ENCODE measurements at regions not wholly inside any gene's neighbourhood (a gene's known extent, or its start where the extent isn't known, plus 50 kb on each side); places are given as distances from the start of the nearest gene placed in this dataset.

DNA sequence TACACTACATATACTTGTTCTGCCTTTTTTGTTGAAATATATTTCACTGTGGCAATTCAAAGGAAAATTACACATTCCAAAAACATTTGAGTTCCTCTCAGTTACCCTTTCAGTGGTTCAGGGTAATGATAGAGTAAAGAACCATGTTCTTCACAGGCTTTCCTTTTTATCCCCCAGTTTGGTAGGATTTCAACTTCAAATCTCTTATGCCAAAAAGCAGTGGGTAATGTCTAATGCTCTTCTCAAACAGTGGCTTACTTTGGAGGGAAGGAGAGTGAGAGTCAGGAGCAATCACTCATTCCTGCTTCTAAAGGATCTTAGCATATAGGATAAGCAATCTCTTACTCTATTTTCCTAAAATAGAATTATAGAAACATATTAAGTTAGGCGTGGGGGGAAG, 290.6 kb downstream of the ZEB2 start:
- FAIRE-seq (no peak), DNase-seq (ENCODE audit: extremely low read depth in 1 of 4, low spot score in 3 of 4) (no peak), ATAC-seq (peak; percentile 7; the same call in 2 of the 3 replicates)
- no peak overlapping the region for H3K4me2 ChIP-seq (ENCODE audit: insufficient read depth, low read length)
- H2AFZ ChIP-seq (ENCODE audit: low read depth, low read length), result peak overlapping the region; percentile 77
- no peaks in the 10 kb centered on the region for H4K20me1 ChIP-seq (replicated peaks; ENCODE audit: control insufficient read depth, insufficient read depth, low read length)
- 18% methylated on average over 1 of the region's 1 CpG for WGBS (ENCODE audit: insufficient coverage, low coverage, missing lambda C conversion rate)
- no peak overlapping the region for H3K4me3 ChIP-seq
- H3K27me3 ChIP-seq (ENCODE audit: control insufficient read depth in 2 of 2, insufficient read depth in 2 of 2, low read length in 2 of 2), result no peaks in the 10 kb centered on the region
- H3K79me2 ChIP-seq (ENCODE audit: control insufficient read depth, insufficient read depth, low read length), result no peaks in the 10 kb centered on the region
- BruUV-seq (replicated peaks), result no TSS peak
- ChIA-PET CTCF (ENCODE audit: low intra/inter-chr PET ratio) (no interaction called here), POLR2A (no interaction called here)
- H3K9ac ChIP-seq (ENCODE audit: insufficient read depth in 1 of 2, low read depth in 2 of 2, low read length in 2 of 2), result peak overlapping the region in 1 of 2 experiments; percentile 59; a peak in 2 of 4 replicates
- peaks cover 3 to 38% of the 10 kb centered on the region in 2 experiments; a peak in 4 of 5 replicates for H3K4me1 ChIP-seq (replicated peaks in 1 of 2; ENCODE audit: control insufficient read depth in 2 of 2, insufficient read depth in 2 of 2, low read length in 2 of 2)
- H3K9me3 ChIP-seq (replicated peaks; ENCODE audit: control insufficient read depth, insufficient read depth, low read depth, low read length), result no peaks in the 10 kb centered on the region
- H3K36me3 ChIP-seq (ENCODE audit: control insufficient read depth, insufficient read depth, low read length), result no peaks in the 10 kb centered on the region
- H3K27ac ChIP-seq (ENCODE audit: extremely low read depth, low read depth, low read length), result peak overlapping the region; percentile 75
- TF ChIP-seq WHSC1 (IDR thresholded peaks at IDR 0.05; ENCODE audit: low read length), result no peak
- intact Hi-C loops (cut with micrococcal nuclease), result no loop called here
- no peaks in the 10 kb centered on the region for H3K9me1 ChIP-seq (ENCODE audit: control insufficient read depth, insufficient read depth, low read length)
- in situ Hi-C loops (cut with MboI), result no loop called here

DNA sequence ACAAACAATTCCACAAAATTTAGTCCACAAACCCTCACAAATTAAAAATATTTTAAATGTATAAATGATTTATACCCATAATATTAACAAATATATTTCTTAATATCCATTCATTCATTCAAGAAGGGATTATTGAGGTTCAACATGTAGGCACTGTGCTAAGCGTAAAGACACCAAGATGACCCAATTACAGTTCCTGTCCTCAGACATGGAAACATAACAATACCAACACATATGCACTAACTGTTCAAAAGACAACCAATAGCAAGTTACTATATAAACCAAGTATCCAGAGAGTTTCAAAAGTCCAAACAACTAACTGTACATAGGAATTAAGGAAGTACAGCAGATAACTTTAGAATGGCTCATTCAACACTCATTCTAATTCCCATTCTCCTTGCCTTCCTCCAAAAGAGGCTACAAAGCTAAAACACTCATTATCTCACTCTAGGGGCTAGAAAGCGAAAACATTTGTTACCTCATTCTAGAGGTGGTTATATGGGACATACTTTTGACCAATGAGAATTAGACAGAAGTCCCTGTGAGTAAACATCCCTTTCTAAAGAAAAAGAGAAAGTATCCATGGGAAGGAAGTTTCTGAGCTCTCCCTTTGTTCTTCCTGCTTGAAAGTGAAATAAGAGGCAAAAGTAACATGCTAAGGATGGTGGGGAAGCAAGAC, 292.4 kb downstream of the ZEB2 start:
- CTCF ChIA-PET (ENCODE audit: low intra/inter-chr PET ratio), result no interaction called here
- DNase-seq (ENCODE audit: extremely low read depth in 1 of 4, low spot score in 3 of 4), result no peak
- no peaks in the 10 kb centered on the region for H3K9me1 ChIP-seq (ENCODE audit: control insufficient read depth, insufficient read depth, low read length)
- no peak overlapping the region for H3K4me3 ChIP-seq
- H3K27me3 ChIP-seq (ENCODE audit: control insufficient read depth in 2 of 2, insufficient read depth in 2 of 2, low read length in 2 of 2), result no peaks in the 10 kb centered on the region
- H3K79me2 ChIP-seq (ENCODE audit: control insufficient read depth, insufficient read depth, low read length), result no peaks in the 10 kb centered on the region
- H3K4me1 ChIP-seq (replicated peaks in 1 of 2; ENCODE audit: control insufficient read depth in 2 of 2, insufficient read depth in 2 of 2, low read length in 2 of 2), result peaks cover 3 to 32% of the 10 kb centered on the region in 2 experiments; a peak in 4 of 5 replicates
- no peak overlapping the region for H3K4me2 ChIP-seq (ENCODE audit: insufficient read depth, low read length)
- in situ Hi-C loops (cut with MboI), result no loop called here
- H3K9ac ChIP-seq (ENCODE audit: insufficient read depth in 1 of 2, low read depth in 2 of 2, low read length in 2 of 2), result no peak overlapping the region
- POLR2A ChIA-PET, result interaction anchor here (0.8 kb wide), 1 partner anchor 10 kb away, joined by 3 read pairs; no protein-coding TSS in a partner anchor
- peak overlapping the region; percentile 2; the same call in 1 of the 3 replicates for H3K27ac ChIP-seq (ENCODE audit: extremely low read depth, low read depth, low read length)
- no peak for ATAC-seq
- 97% methylated on average over 2 of the region's 2 CpGs for WGBS (ENCODE audit: insufficient coverage, low coverage, missing lambda C conversion rate)
- peak overlapping the region; percentile 62 for H2AFZ ChIP-seq (ENCODE audit: low read depth, low read length)
- intact Hi-C loops (cut with micrococcal nuclease), result no loop called here
- no peaks in the 10 kb centered on the region for H3K36me3 ChIP-seq (ENCODE audit: control insufficient read depth, insufficient read depth, low read length)
- no peaks in the 10 kb centered on the region for H4K20me1 ChIP-seq (replicated peaks; ENCODE audit: control insufficient read depth, insufficient read depth, low read length)
- no peaks in the 10 kb centered on the region for H3K9me3 ChIP-seq (replicated peaks; ENCODE audit: control insufficient read depth, insufficient read depth, low read depth, low read length)
- no peak for FAIRE-seq
- no TSS peak for BruUV-seq (replicated peaks)
- TF ChIP-seq, protein P1, sequence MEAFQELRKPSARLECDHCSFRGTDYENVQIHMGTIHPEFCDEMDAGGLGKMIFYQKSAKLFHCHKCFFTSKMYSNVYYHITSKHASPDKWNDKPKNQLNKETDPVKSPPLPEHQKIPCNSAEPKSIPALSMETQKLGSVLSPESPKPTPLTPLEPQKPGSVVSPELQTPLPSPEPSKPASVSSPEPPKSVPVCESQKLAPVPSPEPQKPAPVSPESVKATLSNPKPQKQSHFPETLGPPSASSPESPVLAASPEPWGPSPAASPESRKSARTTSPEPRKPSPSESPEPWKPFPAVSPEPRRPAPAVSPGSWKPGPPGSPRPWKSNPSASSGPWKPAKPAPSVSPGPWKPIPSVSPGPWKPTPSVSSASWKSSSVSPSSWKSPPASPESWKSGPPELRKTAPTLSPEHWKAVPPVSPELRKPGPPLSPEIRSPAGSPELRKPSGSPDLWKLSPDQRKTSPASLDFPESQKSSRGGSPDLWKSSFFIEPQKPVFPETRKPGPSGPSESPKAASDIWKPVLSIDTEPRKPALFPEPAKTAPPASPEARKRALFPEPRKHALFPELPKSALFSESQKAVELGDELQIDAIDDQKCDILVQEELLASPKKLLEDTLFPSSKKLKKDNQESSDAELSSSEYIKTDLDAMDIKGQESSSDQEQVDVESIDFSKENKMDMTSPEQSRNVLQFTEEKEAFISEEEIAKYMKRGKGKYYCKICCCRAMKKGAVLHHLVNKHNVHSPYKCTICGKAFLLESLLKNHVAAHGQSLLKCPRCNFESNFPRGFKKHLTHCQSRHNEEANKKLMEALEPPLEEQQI (IDR thresholded peaks at IDR 0.05), result no peak
- TF ChIP-seq, protein P2, sequence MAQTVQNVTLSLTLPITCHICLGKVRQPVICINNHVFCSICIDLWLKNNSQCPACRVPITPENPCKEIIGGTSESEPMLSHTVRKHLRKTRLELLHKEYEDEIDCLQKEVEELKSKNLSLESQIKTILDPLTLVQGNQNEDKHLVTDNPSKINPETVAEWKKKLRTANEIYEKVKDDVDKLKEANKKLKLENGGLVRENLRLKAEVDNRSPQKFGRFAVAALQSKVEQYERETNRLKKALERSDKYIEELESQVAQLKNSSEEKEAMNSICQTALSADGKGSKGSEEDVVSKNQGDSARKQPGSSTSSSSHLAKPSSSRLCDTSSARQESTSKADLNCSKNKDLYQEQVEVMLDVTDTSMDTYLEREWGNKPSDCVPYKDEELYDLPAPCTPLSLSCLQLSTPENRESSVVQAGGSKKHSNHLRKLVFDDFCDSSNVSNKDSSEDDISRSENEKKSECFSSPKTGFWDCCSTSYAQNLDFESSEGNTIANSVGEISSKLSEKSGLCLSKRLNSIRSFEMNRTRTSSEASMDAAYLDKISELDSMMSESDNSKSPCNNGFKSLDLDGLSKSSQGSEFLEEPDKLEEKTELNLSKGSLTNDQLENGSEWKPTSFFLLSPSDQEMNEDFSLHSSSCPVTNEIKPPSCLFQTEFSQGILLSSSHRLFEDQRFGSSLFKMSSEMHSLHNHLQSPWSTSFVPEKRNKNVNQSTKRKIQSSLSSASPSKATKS (CRISPR knock-in tag; IDR thresholded peaks at IDR 0.05), result no peak
- TF ChIP-seq ZFP30 (CRISPR knock-in tag; IDR thresholded peaks at IDR 0.05; ENCODE audit: borderline replicate concordance), result no peak
- TF ChIP-seq, protein P3, sequence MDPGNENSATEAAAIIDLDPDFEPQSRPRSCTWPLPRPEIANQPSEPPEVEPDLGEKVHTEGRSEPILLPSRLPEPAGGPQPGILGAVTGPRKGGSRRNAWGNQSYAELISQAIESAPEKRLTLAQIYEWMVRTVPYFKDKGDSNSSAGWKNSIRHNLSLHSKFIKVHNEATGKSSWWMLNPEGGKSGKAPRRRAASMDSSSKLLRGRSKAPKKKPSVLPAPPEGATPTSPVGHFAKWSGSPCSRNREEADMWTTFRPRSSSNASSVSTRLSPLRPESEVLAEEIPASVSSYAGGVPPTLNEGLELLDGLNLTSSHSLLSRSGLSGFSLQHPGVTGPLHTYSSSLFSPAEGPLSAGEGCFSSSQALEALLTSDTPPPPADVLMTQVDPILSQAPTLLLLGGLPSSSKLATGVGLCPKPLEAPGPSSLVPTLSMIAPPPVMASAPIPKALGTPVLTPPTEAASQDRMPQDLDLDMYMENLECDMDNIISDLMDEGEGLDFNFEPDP (CRISPR knock-in tag; IDR thresholded peaks at IDR 0.05), result no peak
